ENCODE measurements at regions not wholly inside any gene's neighbourhood (a gene's known extent, or its start where the extent isn't known, plus 50 kb on each side); places are given as distances from the start of the nearest gene placed in this dataset.

DNA sequence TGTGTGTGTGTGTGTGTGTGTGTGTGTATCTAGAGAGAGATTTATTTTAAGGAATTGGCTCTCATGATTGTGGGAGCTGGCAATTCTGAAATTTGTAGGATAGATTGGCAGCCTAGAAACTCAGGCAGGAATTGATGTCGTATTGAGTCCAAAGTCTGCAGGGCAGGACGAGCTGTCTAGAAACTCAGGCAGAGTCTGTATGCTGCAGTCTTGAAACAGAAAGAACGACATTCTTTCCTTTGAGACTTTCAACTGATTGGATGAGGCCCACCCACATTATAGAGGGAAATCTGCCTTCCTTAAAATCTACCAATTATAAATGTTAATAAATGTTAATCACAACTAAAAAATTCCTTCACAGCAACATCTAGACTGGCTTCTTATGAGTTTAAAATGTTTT lies 436.6 kb upstream of the FANCL start:
- TF ChIP-seq, protein P1, sequence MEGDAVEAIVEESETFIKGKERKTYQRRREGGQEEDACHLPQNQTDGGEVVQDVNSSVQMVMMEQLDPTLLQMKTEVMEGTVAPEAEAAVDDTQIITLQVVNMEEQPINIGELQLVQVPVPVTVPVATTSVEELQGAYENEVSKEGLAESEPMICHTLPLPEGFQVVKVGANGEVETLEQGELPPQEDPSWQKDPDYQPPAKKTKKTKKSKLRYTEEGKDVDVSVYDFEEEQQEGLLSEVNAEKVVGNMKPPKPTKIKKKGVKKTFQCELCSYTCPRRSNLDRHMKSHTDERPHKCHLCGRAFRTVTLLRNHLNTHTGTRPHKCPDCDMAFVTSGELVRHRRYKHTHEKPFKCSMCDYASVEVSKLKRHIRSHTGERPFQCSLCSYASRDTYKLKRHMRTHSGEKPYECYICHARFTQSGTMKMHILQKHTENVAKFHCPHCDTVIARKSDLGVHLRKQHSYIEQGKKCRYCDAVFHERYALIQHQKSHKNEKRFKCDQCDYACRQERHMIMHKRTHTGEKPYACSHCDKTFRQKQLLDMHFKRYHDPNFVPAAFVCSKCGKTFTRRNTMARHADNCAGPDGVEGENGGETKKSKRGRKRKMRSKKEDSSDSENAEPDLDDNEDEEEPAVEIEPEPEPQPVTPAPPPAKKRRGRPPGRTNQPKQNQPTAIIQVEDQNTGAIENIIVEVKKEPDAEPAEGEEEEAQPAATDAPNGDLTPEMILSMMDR (IDR thresholded peaks at IDR 0.05): no peak
- no peak for TF ChIP-seq POLR2A (IDR thresholded peaks at IDR 0.05; ENCODE audit: low read length)
- no peak for TF ChIP-seq JUNB (IDR thresholded peaks at IDR 0.05)
- no peak for TF ChIP-seq RFX5 (IDR thresholded peaks at IDR 0.05)

Data from A549 (cell line).